WTC11 (cell line): ENCODE measurements at regions not wholly inside any gene's neighbourhood (a gene's known extent, or its start where the extent isn't known, plus 50 kb on each side); places are given as distances from the start of the nearest gene placed in this dataset.

Experiments
- ATAC-seq: fragments of 200-7000 bp; cut with Tn5 transposase; 2 replicates; pipeline ENCODE4 v1.10.0; 2021; ENCODE audit warnings: mild to moderate bottlenecking, moderate library complexity
- CTCF ChIA-PET: fragments of 300-600 bp; sonication (Branson Sonifier 250); formaldehyde crosslinking; loops from one replicate; lab custom pipeline; 2021; ENCODE audit warnings: antibody characterized with exemption; lab: Charles Lee
- POLR2A ChIA-PET: fragments of 350-600 bp; sonication (Branson Sonifier 250); formaldehyde crosslinking; loops from one replicate; lab custom pipeline; 2021; ENCODE audit warnings: antibody characterized with exemption; lab: Charles Lee
- DNase-seq: peaks from one replicate; pipeline ENCODE4 v3.0.0; 2021; ENCODE audit warnings: low spot score
- H3K27ac Mint-ChIP-seq: 2 replicates; pipeline ENCODE4 v1.8.0; 2021; ENCODE audit warnings: mixed read lengths
- H3K27me3 Mint-ChIP-seq: 2 replicates; pipeline ENCODE4 v1.8.0; 2021; ENCODE audit warnings: low read depth, mild to moderate bottlenecking, moderate library complexity, mixed read lengths
- H3K36me3 Mint-ChIP-seq: 2 replicates; pipeline ENCODE4 v1.8.0; 2021; ENCODE audit warnings: mixed read lengths
- H3K4me1 Mint-ChIP-seq: 2 replicates; pipeline ENCODE4 v1.8.0; 2022; ENCODE audit warnings: mixed read lengths
- H3K4me3 Mint-ChIP-seq: 2 replicates; pipeline ENCODE4 v1.8.0; 2021; ENCODE audit warnings: mild to moderate bottlenecking, moderate library complexity, mixed read lengths
- H3K9me3 Mint-ChIP-seq: 2 replicates; pipeline ENCODE4 v1.8.0; 2021; ENCODE audit warnings: mixed read lengths
- AFF4 ChIP-seq: sonication (generic); formaldehyde crosslinking; IDR thresholded peaks from 2 replicates; pipeline ENCODE4 v1.8.1; 2023; ENCODE audit warnings: mild to moderate bottlenecking, missing genetic modification reagents, borderline replicate concordance
- CBFB ChIP-seq: sonication (generic); formaldehyde crosslinking; IDR thresholded peaks from 2 replicates; pipeline ENCODE4 v1.8.1; 2022; ENCODE audit warnings: mild to moderate bottlenecking, low read depth, missing genetic modification reagents
- CREM ChIP-seq: sonication (generic); formaldehyde crosslinking; IDR thresholded peaks from 2 replicates; pipeline ENCODE4 v1.8.1; 2022; ENCODE audit warnings: mild to moderate bottlenecking, missing genetic modification reagents, moderate library complexity
- EMX1 ChIP-seq: fragments of 250-450 bp; sonication (Bioruptor Pico); IDR thresholded peaks from 2 replicates; pipeline ENCODE4 v1.8.0; 2021; ENCODE audit warnings: mild to moderate bottlenecking
- IRF2 ChIP-seq: sonication (generic); formaldehyde crosslinking; IDR thresholded peaks from 2 replicates; pipeline ENCODE4 v1.8.0; 2022; ENCODE audit warnings: low read depth, missing genetic modification reagents, borderline replicate concordance
- MYBL2 ChIP-seq: sonication (generic); formaldehyde crosslinking; IDR thresholded peaks from 2 replicates; pipeline ENCODE4 v1.8.1; 2023; ENCODE audit warnings: mild to moderate bottlenecking, moderate library complexity, missing genetic modification reagents
- NFYB ChIP-seq: sonication (generic); formaldehyde crosslinking; conservative IDR thresholded peaks from 2 replicates; pipeline ENCODE4 v1.8.0; 2022; ENCODE audit warnings: low read depth, missing genetic modification reagents
- TEAD1 ChIP-seq: sonication (generic); formaldehyde crosslinking; IDR thresholded peaks from 2 replicates; pipeline ENCODE4 v1.8.0; 2022; ENCODE audit warnings: mild to moderate bottlenecking, missing genetic modification reagents
- TP53 ChIP-seq: sonication (generic); formaldehyde crosslinking; IDR thresholded peaks from 2 replicates; pipeline ENCODE4 v1.8.1; 2023; ENCODE audit warnings: mild to moderate bottlenecking, missing genetic modification reagents
- ZBTB43 ChIP-seq: sonication (generic); formaldehyde crosslinking; IDR thresholded peaks from 2 replicates; pipeline ENCODE4 v1.8.1; 2023; ENCODE audit warnings: mild to moderate bottlenecking, missing genetic modification reagents
- ZNF416 ChIP-seq: fragments of 250-450 bp; sonication (Bioruptor Pico); IDR thresholded peaks from 2 replicates; pipeline ENCODE4 v1.9.0; 2021; ENCODE audit warnings: mild to moderate bottlenecking, inconsistent platforms
- ZSCAN18 ChIP-seq: fragments of 250-450 bp; sonication (Bioruptor Pico); IDR thresholded peaks from 2 replicates; pipeline ENCODE4 v2.1.2; 2022; ENCODE audit warnings: mild to moderate bottlenecking, moderate library complexity
- TF ChIP-seq, protein P1 (sequence below): fragments of 250-450 bp; sonication (Bioruptor Pico); IDR thresholded peaks from 2 replicates; pipeline ENCODE4 v1.9.0; 2021; ENCODE audit warnings: mild to moderate bottlenecking, borderline replicate concordance
- TF ChIP-seq, protein P2 (sequence below): sonication (generic); formaldehyde crosslinking; IDR thresholded peaks from 2 replicates; pipeline ENCODE4 v1.8.0; 2022; ENCODE audit warnings: missing genetic modification reagents
- TF ChIP-seq, protein P3 (sequence below): sonication (generic); formaldehyde crosslinking; IDR thresholded peaks from 2 replicates; pipeline ENCODE4 v1.8.1; 2023; ENCODE audit warnings: mild to moderate bottlenecking, missing genetic modification reagents, moderate library complexity
- TF ChIP-seq, protein P4 (sequence below): fragments of 250-450 bp; sonication (Bioruptor Pico); IDR thresholded peaks from 2 replicates; pipeline ENCODE4 v1.9.0; 2021; ENCODE audit warnings: mild to moderate bottlenecking

- TF ChIP-seq NFYB (CRISPR knock-in tag) = no peak
Observed at GRCh38 chr5:145222622-145223021, 612.5 kb downstream of the PRELID2 start (continued).

DNA sequence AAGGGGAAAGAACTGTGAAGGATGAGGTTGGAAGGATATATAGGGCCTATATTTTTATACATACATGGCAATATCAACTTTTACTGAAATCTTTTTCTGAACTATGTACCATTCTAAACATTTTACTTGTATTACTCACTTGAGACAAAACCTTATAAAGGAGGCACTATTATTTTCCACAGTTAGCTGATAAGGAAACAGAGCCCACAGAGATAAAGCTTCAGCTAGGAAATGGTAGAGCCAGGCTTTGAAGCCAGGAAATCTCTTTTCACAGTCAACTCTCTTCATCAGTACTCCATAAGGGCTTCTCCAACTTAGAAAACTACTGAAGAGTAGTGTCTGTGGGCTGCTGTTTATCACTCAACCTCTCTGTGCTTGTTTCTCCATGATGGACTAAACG lies 613.7 kb downstream of the PRELID2 start:
- Mint-ChIP-seq H3K4me3 (no peak overlapping the region), H3K27ac (no peak overlapping the region), H3K4me1 (no peaks in the 10 kb centered on the region), H3K27me3 (no peaks in the 10 kb centered on the region), H3K9me3 (0 out of 2 replicates have a peak, but pooled peaks cover 2% of the 10 kb centered on the region), H3K36me3 (no peaks in the 10 kb centered on the region)
- ATAC-seq (no peak), DNase-seq (no peak)
- CTCF ChIA-PET = interaction anchor here (1.6 kb wide), 1 partner anchor 17 kb away, joined by 4 read pairs; no protein-coding TSS in a partner anchor
- POLR2A ChIA-PET = no interaction called here
- TF ChIP-seq CREM (CRISPR knock-in tag) = no peak
- TF ChIP-seq ZNF416 = no peak

DNA sequence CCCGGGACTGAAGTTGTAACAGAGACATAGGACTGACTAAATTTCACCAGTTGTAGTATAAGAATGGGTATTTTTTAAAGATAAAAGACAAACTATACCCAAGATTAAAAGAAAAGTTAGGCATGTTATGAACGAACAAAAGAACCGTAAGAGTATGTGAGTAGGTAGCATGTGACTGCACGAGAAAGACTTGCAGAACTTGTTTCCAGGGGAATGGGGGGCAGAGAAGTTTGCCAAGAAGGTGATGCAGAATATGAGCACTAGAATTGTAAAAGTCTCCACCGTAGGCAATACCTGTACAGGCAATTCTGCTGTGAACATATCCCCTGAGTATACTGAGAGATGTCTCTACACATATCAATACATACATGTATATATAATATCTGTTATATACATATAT lies 614.7 kb downstream of the PRELID2 start:
- no peaks in the 10 kb centered on the region for H3K27me3 Mint-ChIP-seq
- peaks cover 5% of the 10 kb centered on the region for H3K9me3 Mint-ChIP-seq
- no peak overlapping the region for H3K4me3 Mint-ChIP-seq
- no peak for DNase-seq
- POLR2A ChIA-PET = no interaction called here
- no peaks in the 10 kb centered on the region for H3K4me1 Mint-ChIP-seq
- CTCF ChIA-PET = no interaction called here
- peaks cover 1% of the 10 kb centered on the region for H3K36me3 Mint-ChIP-seq
- H3K27ac Mint-ChIP-seq = no peak overlapping the region
- no peak for ATAC-seq
- no peak for TF ChIP-seq AFF4 (CRISPR knock-in tag)
- no peak for TF ChIP-seq CBFB (CRISPR knock-in tag)
- TF ChIP-seq CREM (CRISPR knock-in tag) = no peak
- TF ChIP-seq, protein P1, sequence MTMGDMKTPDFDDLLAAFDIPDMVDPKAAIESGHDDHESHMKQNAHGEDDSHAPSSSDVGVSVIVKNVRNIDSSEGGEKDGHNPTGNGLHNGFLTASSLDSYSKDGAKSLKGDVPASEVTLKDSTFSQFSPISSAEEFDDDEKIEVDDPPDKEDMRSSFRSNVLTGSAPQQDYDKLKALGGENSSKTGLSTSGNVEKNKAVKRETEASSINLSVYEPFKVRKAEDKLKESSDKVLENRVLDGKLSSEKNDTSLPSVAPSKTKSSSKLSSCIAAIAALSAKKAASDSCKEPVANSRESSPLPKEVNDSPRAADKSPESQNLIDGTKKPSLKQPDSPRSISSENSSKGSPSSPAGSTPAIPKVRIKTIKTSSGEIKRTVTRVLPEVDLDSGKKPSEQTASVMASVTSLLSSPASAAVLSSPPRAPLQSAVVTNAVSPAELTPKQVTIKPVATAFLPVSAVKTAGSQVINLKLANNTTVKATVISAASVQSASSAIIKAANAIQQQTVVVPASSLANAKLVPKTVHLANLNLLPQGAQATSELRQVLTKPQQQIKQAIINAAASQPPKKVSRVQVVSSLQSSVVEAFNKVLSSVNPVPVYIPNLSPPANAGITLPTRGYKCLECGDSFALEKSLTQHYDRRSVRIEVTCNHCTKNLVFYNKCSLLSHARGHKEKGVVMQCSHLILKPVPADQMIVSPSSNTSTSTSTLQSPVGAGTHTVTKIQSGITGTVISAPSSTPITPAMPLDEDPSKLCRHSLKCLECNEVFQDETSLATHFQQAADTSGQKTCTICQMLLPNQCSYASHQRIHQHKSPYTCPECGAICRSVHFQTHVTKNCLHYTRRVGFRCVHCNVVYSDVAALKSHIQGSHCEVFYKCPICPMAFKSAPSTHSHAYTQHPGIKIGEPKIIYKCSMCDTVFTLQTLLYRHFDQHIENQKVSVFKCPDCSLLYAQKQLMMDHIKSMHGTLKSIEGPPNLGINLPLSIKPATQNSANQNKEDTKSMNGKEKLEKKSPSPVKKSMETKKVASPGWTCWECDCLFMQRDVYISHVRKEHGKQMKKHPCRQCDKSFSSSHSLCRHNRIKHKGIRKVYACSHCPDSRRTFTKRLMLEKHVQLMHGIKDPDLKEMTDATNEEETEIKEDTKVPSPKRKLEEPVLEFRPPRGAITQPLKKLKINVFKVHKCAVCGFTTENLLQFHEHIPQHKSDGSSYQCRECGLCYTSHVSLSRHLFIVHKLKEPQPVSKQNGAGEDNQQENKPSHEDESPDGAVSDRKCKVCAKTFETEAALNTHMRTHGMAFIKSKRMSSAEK (CRISPR knock-in tag) = no peak
- no peak for TF ChIP-seq IRF2 (CRISPR knock-in tag)
- TF ChIP-seq, protein P2, sequence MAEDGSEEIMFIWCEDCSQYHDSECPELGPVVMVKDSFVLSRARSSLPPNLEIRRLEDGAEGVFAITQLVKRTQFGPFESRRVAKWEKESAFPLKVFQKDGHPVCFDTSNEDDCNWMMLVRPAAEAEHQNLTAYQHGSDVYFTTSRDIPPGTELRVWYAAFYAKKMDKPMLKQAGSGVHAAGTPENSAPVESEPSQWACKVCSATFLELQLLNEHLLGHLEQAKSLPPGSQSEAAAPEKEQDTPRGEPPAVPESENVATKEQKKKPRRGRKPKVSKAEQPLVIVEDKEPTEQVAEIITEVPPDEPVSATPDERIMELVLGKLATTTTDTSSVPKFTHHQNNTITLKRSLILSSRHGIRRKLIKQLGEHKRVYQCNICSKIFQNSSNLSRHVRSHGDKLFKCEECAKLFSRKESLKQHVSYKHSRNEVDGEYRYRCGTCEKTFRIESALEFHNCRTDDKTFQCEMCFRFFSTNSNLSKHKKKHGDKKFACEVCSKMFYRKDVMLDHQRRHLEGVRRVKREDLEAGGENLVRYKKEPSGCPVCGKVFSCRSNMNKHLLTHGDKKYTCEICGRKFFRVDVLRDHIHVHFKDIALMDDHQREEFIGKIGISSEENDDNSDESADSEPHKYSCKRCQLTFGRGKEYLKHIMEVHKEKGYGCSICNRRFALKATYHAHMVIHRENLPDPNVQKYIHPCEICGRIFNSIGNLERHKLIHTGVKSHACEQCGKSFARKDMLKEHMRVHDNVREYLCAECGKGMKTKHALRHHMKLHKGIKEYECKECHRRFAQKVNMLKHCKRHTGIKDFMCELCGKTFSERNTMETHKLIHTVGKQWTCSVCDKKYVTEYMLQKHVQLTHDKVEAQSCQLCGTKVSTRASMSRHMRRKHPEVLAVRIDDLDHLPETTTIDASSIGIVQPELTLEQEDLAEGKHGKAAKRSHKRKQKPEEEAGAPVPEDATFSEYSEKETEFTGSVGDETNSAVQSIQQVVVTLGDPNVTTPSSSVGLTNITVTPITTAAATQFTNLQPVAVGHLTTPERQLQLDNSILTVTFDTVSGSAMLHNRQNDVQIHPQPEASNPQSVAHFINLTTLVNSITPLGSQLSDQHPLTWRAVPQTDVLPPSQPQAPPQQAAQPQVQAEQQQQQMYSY (CRISPR knock-in tag) = no peak
- TF ChIP-seq, protein P3, sequence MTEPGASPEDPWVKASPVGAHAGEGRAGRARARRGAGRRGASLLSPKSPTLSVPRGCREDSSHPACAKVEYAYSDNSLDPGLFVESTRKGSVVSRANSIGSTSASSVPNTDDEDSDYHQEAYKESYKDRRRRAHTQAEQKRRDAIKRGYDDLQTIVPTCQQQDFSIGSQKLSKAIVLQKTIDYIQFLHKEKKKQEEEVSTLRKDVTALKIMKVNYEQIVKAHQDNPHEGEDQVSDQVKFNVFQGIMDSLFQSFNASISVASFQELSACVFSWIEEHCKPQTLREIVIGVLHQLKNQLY (CRISPR knock-in tag) = no peak
- TF ChIP-seq TP53 (CRISPR knock-in tag) = no peak
- TF ChIP-seq, protein P4, sequence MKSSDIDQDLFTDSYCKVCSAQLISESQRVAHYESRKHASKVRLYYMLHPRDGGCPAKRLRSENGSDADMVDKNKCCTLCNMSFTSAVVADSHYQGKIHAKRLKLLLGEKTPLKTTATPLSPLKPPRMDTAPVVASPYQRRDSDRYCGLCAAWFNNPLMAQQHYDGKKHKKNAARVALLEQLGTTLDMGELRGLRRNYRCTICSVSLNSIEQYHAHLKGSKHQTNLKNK (CRISPR knock-in tag) = no peak
- TF ChIP-seq ZSCAN18 (CRISPR knock-in tag) = no peak
- TF ChIP-seq EMX1 = no peak
- TF ChIP-seq MYBL2 (CRISPR knock-in tag) = no peak
- TF ChIP-seq TEAD1 (CRISPR knock-in tag) = no peak
- TF ChIP-seq ZBTB43 (CRISPR knock-in tag) = no peak
